ENCODE measurements at regions not wholly inside any gene's neighbourhood (a gene's known extent, or its start where the extent isn't known, plus 50 kb on each side); places are given as distances from the start of the nearest gene placed in this dataset.

DNA sequence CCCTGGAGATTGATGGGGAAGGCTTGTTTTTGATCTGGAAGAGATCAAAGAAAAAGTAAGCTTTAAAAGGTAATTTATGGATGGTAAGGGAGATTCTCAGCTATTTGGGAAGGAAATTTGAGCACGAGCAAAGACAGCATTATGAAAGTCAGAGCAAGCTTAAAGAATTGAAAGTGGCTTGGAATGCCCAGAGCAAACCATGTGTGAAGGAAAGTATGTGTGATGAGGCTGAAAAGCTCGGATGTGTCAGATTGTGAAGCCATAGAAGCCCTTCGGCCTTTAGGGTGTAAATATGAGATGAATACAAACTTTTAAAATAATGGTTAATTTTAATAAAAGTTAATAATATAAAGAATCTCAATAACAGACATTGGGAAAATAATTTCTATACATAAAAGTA, 377.4 kb upstream of the DSEL start:
- H3K4me3 ChIP-seq (replicated peaks in 1 of 4; ENCODE audit: control extremely low read depth in 1 of 4, insufficient read depth in 1 of 4, low read depth in 3 of 4, low read length in 4 of 4) = no peak overlapping the region
- DNase-seq (ENCODE audit: low read depth in 2 of 2) = no peak
- no peaks in the 10 kb centered on the region for H3K9me3 ChIP-seq (ENCODE audit: control insufficient read depth, insufficient read depth, low read depth, low read length)
- no peaks in the 10 kb centered on the region for H3K79me2 ChIP-seq (ENCODE audit: control insufficient read depth, insufficient read depth, low read length)
- TF ChIP-seq, protein P1, sequence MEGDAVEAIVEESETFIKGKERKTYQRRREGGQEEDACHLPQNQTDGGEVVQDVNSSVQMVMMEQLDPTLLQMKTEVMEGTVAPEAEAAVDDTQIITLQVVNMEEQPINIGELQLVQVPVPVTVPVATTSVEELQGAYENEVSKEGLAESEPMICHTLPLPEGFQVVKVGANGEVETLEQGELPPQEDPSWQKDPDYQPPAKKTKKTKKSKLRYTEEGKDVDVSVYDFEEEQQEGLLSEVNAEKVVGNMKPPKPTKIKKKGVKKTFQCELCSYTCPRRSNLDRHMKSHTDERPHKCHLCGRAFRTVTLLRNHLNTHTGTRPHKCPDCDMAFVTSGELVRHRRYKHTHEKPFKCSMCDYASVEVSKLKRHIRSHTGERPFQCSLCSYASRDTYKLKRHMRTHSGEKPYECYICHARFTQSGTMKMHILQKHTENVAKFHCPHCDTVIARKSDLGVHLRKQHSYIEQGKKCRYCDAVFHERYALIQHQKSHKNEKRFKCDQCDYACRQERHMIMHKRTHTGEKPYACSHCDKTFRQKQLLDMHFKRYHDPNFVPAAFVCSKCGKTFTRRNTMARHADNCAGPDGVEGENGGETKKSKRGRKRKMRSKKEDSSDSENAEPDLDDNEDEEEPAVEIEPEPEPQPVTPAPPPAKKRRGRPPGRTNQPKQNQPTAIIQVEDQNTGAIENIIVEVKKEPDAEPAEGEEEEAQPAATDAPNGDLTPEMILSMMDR (conservative IDR thresholded peaks at IDR 0.05 in 1 of 2, IDR thresholded peaks at IDR 0.05 in 1 of 2; ENCODE audit: low read depth in 1 of 2, low read length in 2 of 2) = no peak
- TF ChIP-seq EZH2 (IDR thresholded peaks at IDR 0.05; ENCODE audit: low read length, missing control alignments) = no peak
- H2AFZ ChIP-seq (ENCODE audit: low read length) = peak overlapping the region; percentile 60
- H3K27ac ChIP-seq (ENCODE audit: insufficient read depth, low read length) = no peak overlapping the region
- no peak overlapping the region for H3K4me2 ChIP-seq (ENCODE audit: extremely low read depth, insufficient read depth, low read length)
- H4K20me1 ChIP-seq (ENCODE audit: control insufficient read depth, extremely low read depth, insufficient read depth, low read length) = no peaks in the 10 kb centered on the region
- no peak overlapping the region for H3K9ac ChIP-seq (ENCODE audit: insufficient read depth, low read length)
- no peaks in the 10 kb centered on the region for H3K4me1 ChIP-seq (ENCODE audit: control insufficient read depth, extremely low read depth, insufficient read depth, low read length)
- H3K36me3 ChIP-seq (ENCODE audit: control insufficient read depth, insufficient read depth, low read length) = no peaks in the 10 kb centered on the region
- no peaks in the 10 kb centered on the region for H3K27me3 ChIP-seq (ENCODE audit: control insufficient read depth, insufficient read depth, low read length)

DNA sequence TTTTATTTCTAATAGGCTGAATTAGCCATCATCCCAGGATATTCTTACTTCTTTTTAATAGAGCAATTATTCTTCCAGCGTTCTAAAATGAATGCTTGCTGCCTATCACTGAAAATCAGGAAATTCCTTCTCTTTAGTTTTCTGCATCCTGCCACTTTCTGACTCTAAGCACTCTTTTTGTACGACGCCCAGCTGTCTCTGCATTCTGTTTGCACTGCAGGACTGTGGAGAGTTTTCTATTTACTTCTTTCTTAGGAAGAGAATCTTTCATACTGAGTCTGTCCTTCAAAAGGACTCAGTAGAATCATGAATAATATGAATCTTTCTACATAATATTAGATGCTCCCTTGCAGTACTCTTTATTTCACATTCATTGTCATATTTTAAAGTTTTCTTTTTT, 360.4 kb upstream of the DSEL start:
- Histone ChIP-seq H3K79me2 (ENCODE audit: control insufficient read depth, insufficient read depth, low read length) (no peaks in the 10 kb centered on the region), H2AFZ (ENCODE audit: low read length) (peak overlapping the region; percentile 64), H3K27me3 (ENCODE audit: control insufficient read depth, insufficient read depth, low read length) (no peaks in the 10 kb centered on the region), H3K4me1 (ENCODE audit: control insufficient read depth, extremely low read depth, insufficient read depth, low read length) (no peaks in the 10 kb centered on the region), H3K36me3 (ENCODE audit: control insufficient read depth, insufficient read depth, low read length) (no peaks in the 10 kb centered on the region), H3K9me3 (ENCODE audit: control insufficient read depth, insufficient read depth, low read depth, low read length) (no peaks in the 10 kb centered on the region), H4K20me1 (ENCODE audit: control insufficient read depth, extremely low read depth, insufficient read depth, low read length) (no peaks in the 10 kb centered on the region), H3K4me3 (replicated peaks in 1 of 4; ENCODE audit: control extremely low read depth in 1 of 4, insufficient read depth in 1 of 4, low read depth in 3 of 4, low read length in 4 of 4) (no peak overlapping the region), H3K27ac (ENCODE audit: insufficient read depth, low read length) (no peak overlapping the region), H3K9ac (ENCODE audit: insufficient read depth, low read length) (no peak overlapping the region), H3K4me2 (ENCODE audit: extremely low read depth, insufficient read depth, low read length) (no peak overlapping the region)
- no peak for DNase-seq (ENCODE audit: low read depth in 2 of 2)
- TF ChIP-seq EZH2 (IDR thresholded peaks at IDR 0.05; ENCODE audit: low read length, missing control alignments) = no peak
- TF ChIP-seq, protein P1 (conservative IDR thresholded peaks at IDR 0.05 in 1 of 2, IDR thresholded peaks at IDR 0.05 in 1 of 2; ENCODE audit: low read depth in 1 of 2, low read length in 2 of 2) = no peak

GRCh38 chr18:67875944-67876343, 359.4 kb upstream of the DSEL start:
- peak; percentile 8 to 40 for DNase-seq (ENCODE audit: low read depth in 2 of 2)
- Histone ChIP-seq H3K9ac (ENCODE audit: insufficient read depth, low read length) (no peak overlapping the region), H3K36me3 (ENCODE audit: control insufficient read depth, insufficient read depth, low read length) (no peaks in the 10 kb centered on the region), H3K27ac (ENCODE audit: insufficient read depth, low read length) (no peak overlapping the region), H3K4me2 (ENCODE audit: extremely low read depth, insufficient read depth, low read length) (no peak overlapping the region), H3K9me3 (ENCODE audit: control insufficient read depth, insufficient read depth, low read depth, low read length) (no peaks in the 10 kb centered on the region), H3K79me2 (ENCODE audit: control insufficient read depth, insufficient read depth, low read length) (no peaks in the 10 kb centered on the region), H3K4me1 (ENCODE audit: control insufficient read depth, extremely low read depth, insufficient read depth, low read length) (no peaks in the 10 kb centered on the region), H4K20me1 (ENCODE audit: control insufficient read depth, extremely low read depth, insufficient read depth, low read length) (no peaks in the 10 kb centered on the region), H2AFZ (ENCODE audit: low read length) (no peak overlapping the region), H3K4me3 (replicated peaks in 1 of 4; ENCODE audit: control extremely low read depth in 1 of 4, insufficient read depth in 1 of 4, low read depth in 3 of 4, low read length in 4 of 4) (no peak overlapping the region), H3K27me3 (ENCODE audit: control insufficient read depth, insufficient read depth, low read length) (no peaks in the 10 kb centered on the region)
- TF ChIP-seq, protein P1 (conservative IDR thresholded peaks at IDR 0.05 in 1 of 2, IDR thresholded peaks at IDR 0.05 in 1 of 2; ENCODE audit: low read depth in 1 of 2, low read length in 2 of 2) = no peak
- TF ChIP-seq EZH2 (IDR thresholded peaks at IDR 0.05; ENCODE audit: low read length, missing control alignments) = no peak
